HG03354 (cell line): ENCODE measurements at regions not wholly inside any gene's neighbourhood (a gene's known extent, or its start where the extent isn't known, plus 50 kb on each side); places are given as distances from the start of the nearest gene placed in this dataset.

ENCODE experiments used
- ATAC-seq: cut with Tn5 transposase; IDR thresholded peaks from one replicate; pipeline ENCODE4 v1.9.1; 2021; ENCODE audit warnings: mild to moderate bottlenecking; ENCODE audit not compliant: unreplicated experiment, poor library complexity, severe bottlenecking

DNA sequence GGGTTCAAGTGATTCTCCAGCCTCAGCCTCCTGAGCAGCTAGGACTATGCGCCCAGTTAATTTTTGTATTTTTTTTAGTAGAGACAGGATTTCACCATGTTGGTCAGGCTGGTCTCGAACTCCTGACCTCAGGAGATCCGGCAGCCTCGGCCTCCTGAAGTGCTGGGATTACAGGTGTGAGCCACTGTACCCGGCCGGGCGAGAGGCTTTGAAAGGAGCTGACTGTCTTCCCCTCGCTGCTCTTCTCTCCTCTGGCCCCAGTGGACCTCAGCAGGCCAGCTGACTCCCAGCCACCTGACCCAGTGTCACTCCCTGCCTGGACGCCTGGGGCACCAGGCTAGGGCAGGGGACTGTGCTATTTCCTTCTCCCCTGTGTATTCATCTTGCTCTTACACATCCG is 89.5 kb upstream of the ANKRD55 start:
- ATAC-seq = no peak

DNA sequence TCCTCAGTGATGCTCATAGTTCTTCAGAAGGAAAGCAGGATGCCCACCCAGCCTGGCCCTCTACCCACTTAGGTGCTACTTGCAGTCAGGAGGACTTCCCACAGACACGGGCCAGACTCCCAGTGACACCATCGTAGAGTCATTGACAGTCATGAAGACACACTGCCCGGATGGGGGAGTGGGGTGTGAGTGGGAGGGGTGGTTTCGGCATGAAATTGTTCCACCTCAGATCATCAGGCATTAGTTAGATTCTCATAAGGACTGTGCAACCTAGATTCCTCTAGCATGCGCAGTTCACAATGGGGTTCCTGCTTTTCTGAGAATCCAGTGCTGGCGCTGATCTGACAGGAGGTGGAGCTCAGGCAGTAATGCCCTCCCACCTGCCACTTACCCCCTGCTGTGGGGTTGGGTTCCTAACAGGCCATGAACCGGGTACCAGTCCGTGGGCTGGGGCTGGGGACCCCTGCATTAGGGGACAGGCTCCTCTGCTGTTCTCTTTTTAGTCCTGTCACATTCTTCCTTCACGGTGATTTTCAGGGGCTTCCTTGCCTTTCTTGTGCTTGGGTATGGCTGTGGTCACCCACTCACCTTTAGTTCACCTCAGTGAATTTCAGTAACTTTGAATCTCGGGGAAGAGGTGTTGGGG is 88.2 kb upstream of the ANKRD55 start:
- no peak for ATAC-seq

DNA sequence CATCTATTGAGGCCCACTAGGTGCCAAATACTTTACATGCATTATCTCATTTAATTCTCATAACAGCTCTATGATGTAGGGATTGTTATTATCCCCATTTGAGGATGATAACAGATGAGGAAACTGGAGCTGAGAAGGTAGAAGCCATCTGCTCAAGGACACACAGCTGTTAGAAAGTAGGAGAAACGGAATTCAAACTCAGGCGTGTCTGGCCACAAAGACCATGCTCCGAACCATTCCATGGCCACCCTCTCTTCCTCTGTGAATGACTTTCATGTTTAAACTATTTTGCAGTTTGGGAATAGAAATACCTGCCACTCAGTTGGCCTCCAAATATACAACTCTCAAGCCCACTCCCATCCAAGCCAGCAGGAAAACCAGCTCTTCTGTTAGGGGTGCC is 87.6 kb upstream of the ANKRD55 start:
- no peak for ATAC-seq

DNA sequence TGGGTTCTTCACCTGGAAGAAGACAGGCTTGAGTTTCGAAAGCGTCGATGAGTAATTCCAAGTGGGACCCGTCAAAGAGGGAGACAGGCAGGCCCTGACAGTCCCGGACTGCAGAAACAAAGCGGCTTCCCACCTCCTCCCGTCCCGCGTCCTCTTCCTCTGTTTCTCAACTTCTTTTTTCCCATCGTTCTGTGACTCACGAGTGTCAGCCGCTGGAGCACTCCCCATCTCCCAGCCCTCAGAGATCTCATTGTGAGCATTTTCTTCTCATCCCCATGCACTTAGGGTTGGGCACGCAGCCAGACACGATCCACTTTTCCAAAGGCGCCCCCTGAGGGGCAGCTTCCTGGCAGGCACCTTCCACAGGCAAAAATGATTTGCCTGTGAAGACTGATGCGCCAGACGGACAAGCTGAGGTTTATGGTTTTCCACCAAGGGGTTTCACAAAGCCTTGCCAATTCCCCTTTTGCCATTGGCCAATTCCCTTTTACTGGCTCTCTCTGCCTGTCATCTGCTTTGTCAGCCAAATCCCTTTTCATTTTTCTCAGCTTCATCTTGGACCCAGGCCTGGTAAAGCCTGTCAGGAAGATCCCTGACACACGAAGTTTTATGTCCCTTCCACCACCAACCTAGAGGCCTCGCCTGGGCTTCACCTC is 86.5 kb upstream of the ANKRD55 start:
- no peak for ATAC-seq

DNA sequence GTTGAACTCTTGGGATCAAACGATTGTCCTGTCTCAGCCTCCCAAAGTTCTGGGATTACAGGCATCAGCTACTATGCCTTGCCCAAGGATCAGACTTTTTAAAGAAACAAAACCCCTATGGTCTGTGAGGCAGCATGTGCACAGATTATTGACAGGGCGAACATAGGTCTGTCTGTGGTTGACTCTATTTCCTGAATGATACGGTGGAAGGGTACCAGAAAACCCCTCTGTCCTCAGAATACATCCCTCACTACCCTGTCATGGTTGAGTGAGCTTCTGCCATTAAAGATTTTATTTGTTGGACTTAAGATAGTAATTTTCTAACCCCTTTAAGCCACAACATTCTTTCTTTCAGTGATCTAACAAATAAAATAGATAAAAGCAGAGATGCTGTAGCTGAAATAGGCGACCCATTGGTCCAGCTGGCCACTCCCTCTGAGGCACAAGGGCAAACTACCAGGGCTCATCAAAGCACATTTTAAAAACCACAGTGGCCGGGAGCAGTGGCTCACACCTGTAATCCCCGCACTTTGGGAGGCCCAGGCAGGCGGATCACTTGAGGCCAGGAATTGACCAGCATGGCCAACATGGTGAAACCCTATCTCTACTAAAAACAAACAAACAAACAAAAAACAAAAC is 84.9 kb upstream of the ANKRD55 start:
- ATAC-seq = peak; percentile 72

DNA sequence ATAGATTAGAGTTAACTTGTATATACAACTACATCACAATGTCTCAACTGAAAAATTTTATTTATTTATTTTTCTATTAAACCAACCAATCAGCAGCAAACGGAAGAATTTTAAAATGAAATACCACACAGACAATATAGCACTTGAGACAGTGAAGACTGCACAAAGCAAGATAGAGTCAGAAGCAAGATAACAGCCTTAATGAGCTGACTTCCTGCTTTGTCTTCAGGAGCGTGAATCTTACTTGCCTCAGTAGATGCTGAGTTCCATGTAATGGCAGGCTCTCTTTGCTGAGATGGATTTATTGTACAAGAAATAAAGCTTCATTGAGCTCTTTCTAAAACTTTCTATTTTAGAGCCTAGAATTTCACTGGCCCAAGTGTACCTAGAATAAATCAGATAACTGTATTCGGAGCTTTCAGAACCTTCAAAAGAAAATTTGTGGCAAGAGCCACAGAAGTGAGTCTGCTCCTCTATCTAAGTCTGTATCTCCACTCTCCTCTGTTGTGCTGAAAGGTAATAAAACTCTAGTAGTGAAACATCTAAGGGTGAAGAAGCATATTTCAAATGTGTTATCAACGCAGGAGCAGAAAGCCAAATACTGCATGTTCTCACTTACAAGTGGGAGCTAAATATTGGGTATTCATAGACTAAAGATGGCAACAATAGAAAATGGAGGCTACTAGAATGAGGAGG is 83.3 kb upstream of the ANKRD55 start:
- ATAC-seq = no peak

DNA sequence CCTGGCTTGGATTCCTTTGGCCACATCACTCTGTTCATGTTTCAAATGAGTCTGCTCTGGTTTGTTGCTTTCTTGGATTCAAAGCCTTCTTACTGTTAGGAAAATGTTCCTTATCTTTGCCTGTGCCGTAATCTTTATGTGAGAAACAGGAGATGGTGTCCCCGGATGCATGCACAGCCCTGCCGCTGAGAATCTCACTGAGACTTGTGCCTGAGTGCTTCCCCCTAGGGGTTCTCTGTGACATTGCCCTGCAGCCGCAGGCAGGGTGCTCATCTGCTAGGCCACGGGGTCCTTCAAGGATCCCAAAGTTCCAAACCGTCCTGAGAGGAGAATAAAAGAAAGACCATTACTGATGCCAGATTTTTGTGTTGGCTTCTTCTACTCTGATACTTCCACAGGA is 81.4 kb upstream of the ANKRD55 start:
- no peak for ATAC-seq

DNA sequence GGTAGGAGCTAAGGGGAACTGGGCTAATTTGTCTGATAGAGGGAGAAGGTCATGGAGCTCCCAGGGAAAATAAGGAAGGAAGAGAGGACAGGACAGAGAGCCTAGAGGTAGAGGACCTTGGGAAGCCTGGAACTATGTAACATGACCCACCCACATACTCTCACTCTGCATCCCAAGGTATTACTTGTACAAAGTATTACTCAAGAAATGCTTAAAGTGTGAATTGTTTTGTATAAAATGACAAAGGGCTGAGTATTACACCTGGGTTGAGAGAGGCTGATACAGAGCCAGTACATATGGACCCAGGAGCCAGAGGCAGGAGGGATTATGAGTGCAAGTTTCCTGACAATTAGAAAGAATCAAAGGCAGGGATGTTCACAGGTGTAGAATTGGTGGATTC is 80.5 kb upstream of the ANKRD55 start:
- ATAC-seq = no peak

DNA sequence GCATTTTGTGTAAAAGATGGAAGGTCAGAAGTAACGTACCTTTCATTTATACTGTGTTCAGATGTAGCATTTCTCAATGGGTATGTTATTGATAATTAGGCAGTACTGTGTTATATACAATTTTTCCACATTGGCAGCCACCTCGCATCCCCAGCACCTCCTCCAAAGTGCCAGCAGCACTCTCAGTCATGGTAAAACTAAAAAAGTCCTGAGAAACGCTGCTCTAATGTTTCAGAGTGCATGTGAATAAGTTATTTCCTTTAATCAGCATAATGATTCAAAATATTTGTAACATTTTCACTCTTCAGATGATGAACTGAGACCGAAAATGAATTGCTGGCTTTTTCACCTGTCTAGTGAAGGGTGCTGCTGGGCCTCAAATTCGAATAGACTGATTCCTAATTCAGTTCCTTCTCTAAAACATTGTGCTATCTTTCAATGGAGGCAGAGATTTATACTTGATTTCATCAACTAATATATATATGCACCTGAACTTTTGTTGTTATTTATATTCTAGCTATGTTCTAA is 79.9 kb upstream of the ANKRD55 start:
- ATAC-seq = no peak

DNA sequence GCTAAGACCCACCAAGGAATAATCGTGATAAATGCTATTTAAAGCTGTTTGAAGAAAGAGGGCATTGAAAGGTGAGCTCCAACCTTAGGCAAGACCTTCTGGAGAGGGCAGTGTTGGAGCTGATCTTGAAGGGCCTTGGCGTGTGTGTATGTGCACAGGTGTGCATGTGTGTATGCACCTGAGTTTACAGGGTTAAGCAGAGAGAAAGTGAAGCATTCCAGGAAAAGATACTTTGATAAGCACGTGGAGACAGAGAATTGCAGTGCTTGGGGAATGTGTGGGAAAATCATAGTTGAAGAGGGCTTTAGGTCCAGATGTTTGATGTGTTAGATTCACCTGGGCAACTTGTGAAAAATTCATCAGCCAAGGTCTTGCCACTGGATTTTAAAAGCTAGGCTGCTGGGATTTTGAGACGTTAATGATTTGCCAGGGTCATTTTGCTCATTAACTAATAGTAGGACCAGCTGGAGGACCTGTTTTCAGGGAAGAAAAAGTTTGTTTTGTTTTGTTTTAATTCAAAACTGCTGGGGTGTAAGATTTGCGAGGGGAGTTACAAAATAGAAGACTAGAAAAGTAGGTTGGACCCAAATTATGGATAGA is 78.3 kb upstream of the ANKRD55 start:
- ATAC-seq = no peak

DNA sequence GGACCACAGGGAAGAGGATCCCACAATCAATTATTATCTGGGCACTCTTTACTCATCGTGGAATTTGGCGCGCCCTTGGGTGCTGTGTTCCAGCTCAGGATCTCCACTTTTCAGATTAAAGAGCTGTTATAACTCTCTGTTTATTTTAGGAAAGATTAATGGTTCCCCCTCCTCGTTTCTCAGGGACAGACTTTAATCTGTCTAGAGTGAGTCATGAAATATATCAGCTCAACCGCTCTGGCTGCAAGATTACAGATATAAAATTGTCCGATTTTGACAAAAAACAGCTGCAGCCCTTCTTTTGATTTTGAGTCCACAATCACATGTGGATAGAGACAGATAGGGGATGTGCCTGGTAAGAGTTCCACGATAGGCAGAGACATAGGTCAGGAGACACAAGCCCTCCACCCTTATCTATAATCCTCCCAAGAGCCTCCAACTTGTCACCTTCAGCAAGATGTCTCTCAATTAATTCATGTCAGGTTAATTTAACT is 77.6 kb upstream of the ANKRD55 start:
- ATAC-seq = no peak

DNA sequence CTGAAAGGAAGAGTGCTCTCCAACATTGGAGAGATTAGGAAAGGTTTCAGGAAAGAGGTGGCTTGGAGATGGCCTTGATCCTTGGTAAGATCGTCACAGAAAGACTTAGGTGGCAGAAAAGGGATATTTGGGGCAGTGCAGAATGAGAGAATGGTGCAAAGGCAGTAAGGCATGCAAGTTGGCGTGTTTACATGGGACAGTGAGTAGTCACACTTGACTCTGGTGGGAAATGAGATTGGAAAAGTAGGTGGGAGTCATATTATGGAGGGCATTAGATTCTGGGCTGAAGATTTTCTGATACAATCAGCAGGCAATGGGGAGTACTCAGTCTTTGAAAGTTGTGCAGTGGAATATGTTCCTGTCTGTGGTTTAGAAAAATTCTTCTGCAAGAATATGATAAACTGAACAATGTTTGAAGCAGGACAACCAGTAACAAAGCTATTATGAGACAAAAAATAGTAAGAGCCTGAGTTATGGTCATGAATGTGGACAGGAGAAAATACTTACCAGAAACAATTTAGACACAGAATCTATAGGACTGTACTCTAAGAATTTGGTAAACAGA is 76.2 kb upstream of the ANKRD55 start:
- no peak for ATAC-seq

DNA sequence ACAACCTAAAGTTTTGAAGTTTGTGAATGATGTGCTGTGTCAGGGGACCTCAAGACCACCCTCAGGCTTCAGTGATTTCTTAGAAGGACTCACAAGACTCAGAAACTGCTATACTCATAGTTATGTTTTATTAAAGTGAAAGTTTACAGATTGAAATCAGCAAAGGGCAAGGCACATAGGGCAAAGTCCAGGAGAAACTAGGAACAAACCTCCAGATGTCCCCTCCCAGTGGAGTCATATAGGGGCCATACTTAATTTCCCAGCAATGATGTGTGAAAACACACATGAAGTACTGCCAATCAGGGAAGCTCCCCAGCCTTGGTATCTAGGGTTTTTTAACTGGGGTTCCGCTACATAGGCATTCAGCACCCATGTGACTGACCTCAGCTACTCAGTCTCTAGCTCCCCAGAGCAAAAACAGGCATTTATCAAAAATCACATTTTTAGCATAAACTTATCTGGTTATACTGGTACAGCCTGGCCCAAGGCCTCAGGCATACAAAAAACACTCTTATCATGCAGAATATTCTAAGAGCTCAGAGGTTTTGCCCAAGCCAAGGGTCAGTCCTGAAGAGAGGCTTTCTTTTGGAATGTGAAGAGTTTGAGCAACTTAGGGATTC is 74.7 kb upstream of the ANKRD55 start:
- ATAC-seq = no peak

DNA sequence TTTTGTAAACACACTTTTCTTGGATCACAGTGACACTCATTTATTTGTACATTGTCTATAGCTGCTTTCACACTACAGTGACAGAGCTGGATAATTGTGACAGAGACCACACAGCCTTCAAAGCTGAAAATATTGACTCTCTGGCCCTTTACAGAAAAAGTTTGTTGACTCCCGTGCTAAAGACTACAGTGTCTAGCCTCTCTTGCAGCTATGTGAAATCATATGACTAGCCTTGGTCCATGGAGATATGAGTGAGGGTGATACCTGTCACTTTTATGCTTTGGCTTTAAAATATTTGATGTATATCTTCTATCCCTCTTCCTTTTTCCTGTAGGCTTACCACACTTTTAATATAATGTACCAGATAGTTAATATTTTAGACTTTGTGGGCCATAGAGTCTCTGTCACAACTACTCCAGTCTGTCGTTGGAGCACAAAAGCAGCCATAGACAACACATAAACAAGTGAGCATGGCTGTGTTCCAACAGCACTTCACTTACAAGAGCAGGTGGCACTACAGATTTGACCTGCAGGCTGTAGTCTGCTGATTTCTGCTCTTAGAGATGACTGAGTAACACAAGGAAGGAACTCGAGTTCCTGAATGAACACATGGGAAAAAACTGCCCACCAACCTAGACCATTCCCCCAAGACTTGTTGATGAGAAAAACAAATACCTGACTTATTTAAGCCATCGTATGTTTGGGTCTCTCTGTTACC is 73.5 kb upstream of the ANKRD55 start:
- ATAC-seq = no peak

DNA sequence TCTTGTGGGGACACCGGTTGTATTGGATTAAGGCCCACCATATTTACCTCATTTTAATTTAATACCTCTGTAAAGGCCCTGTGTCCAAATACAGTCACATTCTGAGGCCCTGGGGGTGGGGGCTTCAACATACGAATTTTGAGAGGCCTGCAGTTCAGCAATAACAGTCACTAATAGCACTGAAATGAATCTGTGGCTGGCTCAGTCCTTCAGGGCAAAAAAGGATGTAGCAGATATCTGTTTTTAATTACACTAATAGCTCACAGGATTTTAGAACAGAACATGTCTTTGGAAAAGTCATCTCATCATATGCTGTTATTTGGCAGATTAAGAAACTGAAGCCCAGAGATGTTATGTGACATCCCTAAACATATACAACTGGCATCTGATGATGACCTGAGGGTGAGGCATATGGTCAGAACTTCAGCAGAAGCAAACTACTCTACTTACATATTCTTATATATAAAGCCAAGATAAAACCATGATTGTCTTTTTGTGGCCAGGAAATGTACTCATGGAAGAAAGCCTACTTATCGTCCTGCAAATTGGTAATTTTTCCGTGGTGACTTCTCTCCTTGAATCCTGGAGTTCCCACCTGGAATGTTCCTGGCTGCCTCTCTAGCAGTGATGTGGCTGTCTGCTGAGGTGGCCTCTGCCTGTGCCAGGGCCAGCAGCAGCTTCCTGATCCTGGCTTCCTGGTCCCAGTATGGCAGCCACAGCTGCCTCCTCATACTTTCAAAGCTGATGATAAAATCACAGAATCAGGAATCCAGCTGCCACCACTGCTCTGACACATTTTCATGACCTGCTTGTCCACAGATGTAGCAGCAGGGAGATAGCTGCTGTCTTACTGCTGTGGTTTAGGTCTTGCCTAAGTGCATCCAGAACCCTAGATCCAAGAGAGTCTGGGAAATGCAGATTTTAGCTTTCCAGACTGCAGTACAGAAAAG is 72.1 kb upstream of the ANKRD55 start:
- no peak for ATAC-seq

DNA sequence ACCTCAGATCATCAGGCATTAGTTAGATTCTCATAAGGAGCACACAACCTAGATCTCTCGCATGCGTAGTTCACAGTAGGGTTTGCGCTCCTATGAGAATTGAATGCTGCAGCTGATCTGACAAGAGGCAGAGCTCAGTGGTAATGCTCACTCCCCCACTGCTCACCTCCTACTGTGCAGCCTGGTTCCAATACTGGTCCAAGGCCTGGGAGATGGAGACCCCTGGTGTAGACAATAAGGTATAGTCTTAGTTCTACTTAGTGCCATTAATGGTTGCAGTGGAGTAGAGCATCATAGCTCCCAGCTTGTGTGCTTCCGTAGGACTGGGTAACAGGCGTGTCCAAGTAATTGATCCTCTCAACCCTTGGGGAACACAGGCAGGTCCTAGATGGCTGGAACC is 70.4 kb upstream of the ANKRD55 start:
- no peak for ATAC-seq

DNA sequence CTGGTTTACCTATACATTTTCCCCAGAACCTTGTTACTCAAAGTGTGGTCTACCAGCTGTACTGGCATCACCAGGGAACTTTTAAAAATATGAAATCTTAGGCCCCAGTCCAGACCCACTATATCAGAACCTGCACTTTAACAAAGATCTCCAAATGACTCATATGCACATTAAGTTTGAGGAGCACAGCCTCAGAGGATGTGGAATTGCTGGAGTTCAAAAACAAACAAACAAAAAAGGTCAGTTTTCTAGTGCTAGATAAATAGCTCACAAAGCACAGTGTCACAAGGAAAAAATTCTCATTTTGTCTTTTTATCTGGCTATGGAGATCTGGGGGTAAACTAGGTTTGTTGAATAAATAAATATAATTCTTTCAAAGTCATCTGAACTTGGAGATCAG is 68.9 kb upstream of the ANKRD55 start:
- ATAC-seq = no peak

DNA sequence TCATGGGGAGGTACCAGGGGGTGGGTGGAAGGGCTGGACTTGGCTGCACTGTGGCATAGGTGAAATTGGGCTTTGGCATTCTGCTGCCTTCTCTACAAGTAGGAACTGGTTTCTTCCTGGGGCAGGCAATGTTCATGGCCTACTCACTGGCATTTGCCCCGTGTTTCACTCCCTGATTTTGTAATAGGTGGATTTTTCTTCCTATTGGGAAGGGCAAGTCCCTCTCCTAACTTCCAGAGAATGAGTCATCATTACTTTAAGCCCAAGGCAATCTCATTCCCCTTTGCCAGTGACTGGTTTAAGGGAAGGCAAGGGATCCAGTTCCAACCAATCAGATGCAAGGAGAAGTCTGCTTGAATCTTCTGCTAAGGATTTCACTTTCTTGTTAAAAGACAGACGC is 67.9 kb upstream of the ANKRD55 start:
- no peak for ATAC-seq
